SK-N-SH treated with all-trans-retinoic acid at 6 μM for 48 hours (cell line): ENCODE measurements at regions not wholly inside any gene's neighbourhood (a gene's known extent, or its start where the extent isn't known, plus 50 kb on each side); places are given as distances from the start of the nearest gene placed in this dataset.

Experiments used
- ATAC-seq: fragments of 200-7000 bp; cut with Tn5 transposase; 3 replicates; pipeline ENCODE4 v1.9.1; 2020; ENCODE audit warnings: mild to moderate bottlenecking, moderate library complexity
- ARNTL ChIP-seq: fragments of 450-650 bp; formaldehyde crosslinking; IDR thresholded peaks from 2 replicates; pipeline ENCODE4 v1.5.0; 2020; ENCODE audit warnings: low read depth, mild to moderate bottlenecking, moderate library complexity, borderline replicate concordance
- BACH2 ChIP-seq: fragments of 250-450 bp; sonication (Bioruptor Pico); IDR thresholded peaks from 2 replicates; pipeline ENCODE4 v1.9.0; 2021; ENCODE audit warnings: mild to moderate bottlenecking, borderline replicate concordance
- GLIS3 ChIP-seq: fragments of 250-450 bp; sonication (Bioruptor Pico); IDR thresholded peaks from 2 replicates; pipeline ENCODE4 v1.5.0; 2020; ENCODE audit warnings: mild to moderate bottlenecking, moderate library complexity
- ISL1 ChIP-seq: fragments of 250-450 bp; sonication (Bioruptor Pico); IDR thresholded peaks from 2 replicates; pipeline ENCODE4 v2.1.2; 2022; ENCODE audit warnings: mild to moderate bottlenecking, moderate library complexity
- OSR1 ChIP-seq: fragments of 250-450 bp; sonication (Bioruptor Pico); IDR thresholded peaks from 2 replicates; pipeline ENCODE4 v1.8.0; 2022; ENCODE audit warnings: moderate library complexity, mild to moderate bottlenecking, inconsistent platforms
- PPARA ChIP-seq: fragments of 250-450 bp; sonication (Bioruptor Pico); IDR thresholded peaks from 2 replicates; pipeline ENCODE4 v1.5.0; 2020; ENCODE audit warnings: mild to moderate bottlenecking, borderline replicate concordance
- RARB ChIP-seq: fragments of 250-450 bp; sonication (Bioruptor Pico); IDR thresholded peaks from 2 replicates; pipeline ENCODE4 v1.8.0; 2021; ENCODE audit warnings: mild to moderate bottlenecking, moderate library complexity
- TCF4 ChIP-seq: fragments of 250-450 bp; sonication (Bioruptor Pico); IDR thresholded peaks from 2 replicates; pipeline ENCODE4 v1.8.0; 2021; ENCODE audit warnings: mild to moderate bottlenecking, moderate library complexity, borderline replicate concordance
- TOX ChIP-seq: fragments of 250-450 bp; sonication (Bioruptor Pico); IDR thresholded peaks from 2 replicates; pipeline ENCODE4 v1.8.0; 2021; ENCODE audit warnings: mild to moderate bottlenecking, moderate library complexity, borderline replicate concordance
- ZC3H10 ChIP-seq: fragments of 250-450 bp; sonication (Bioruptor Pico); IDR thresholded peaks from 2 replicates; pipeline ENCODE4 v1.5.1; 2021; ENCODE audit warnings: mild to moderate bottlenecking, moderate library complexity
- ZFP3 ChIP-seq: fragments of 250-450 bp; sonication (Bioruptor Pico); IDR thresholded peaks from 2 replicates; pipeline ENCODE4 v1.5.0; 2020; ENCODE audit warnings: mild to moderate bottlenecking, moderate library complexity
- ZFP30 ChIP-seq: fragments of 450-650 bp; formaldehyde crosslinking; IDR thresholded peaks from 2 replicates; pipeline ENCODE4 v1.5.0; 2022; ENCODE audit warnings: mild to moderate bottlenecking, moderate library complexity
- ZNF565 ChIP-seq: fragments of 450-650 bp; formaldehyde crosslinking; conservative IDR thresholded peaks from 2 replicates; pipeline ENCODE4 v1.5.0; 2020; ENCODE audit warnings: low read depth, mild to moderate bottlenecking, moderate library complexity
- ZNF70 ChIP-seq: fragments of 450-650 bp; formaldehyde crosslinking; IDR thresholded peaks from 2 replicates; pipeline ENCODE4 v1.5.0; 2020; ENCODE audit warnings: mild to moderate bottlenecking, moderate library complexity
- ZNF8 ChIP-seq: fragments of 450-650 bp; formaldehyde crosslinking; IDR thresholded peaks from 2 replicates; pipeline ENCODE4 v1.5.0; 2020; ENCODE audit warnings: mild to moderate bottlenecking, moderate library complexity
- TF ChIP-seq, protein P1 (sequence below): fragments of 250-450 bp; sonication (Bioruptor Pico); IDR thresholded peaks from 2 replicates; pipeline ENCODE4 v1.8.0; 2021; ENCODE audit warnings: low read depth, mild to moderate bottlenecking, moderate library complexity, borderline replicate concordance
- TF ChIP-seq, protein P2 (sequence below): fragments of 250-450 bp; sonication (Bioruptor Pico); IDR thresholded peaks from 2 replicates; pipeline ENCODE4 v1.5.1; 2020; ENCODE audit warnings: low read depth, mild to moderate bottlenecking, moderate library complexity
- TF ChIP-seq, protein P3 (sequence below): fragments of 250-450 bp; sonication (Bioruptor Pico); IDR thresholded peaks from 2 replicates; pipeline ENCODE4 v1.5.1; 2021; ENCODE audit warnings: mild to moderate bottlenecking, moderate library complexity
- TF ChIP-seq, protein P4 (sequence below): fragments of 250-450 bp; sonication (Bioruptor Pico); IDR thresholded peaks from 2 replicates; pipeline ENCODE4 v1.5.0; 2020; ENCODE audit warnings: mild to moderate bottlenecking, moderate library complexity
- TF ChIP-seq, protein P5 (sequence below): fragments of 250-450 bp; sonication (Bioruptor Pico); IDR thresholded peaks from 2 replicates; pipeline ENCODE4 v1.8.0; 2020; ENCODE audit warnings: mild to moderate bottlenecking, moderate library complexity, borderline replicate concordance

DNA sequence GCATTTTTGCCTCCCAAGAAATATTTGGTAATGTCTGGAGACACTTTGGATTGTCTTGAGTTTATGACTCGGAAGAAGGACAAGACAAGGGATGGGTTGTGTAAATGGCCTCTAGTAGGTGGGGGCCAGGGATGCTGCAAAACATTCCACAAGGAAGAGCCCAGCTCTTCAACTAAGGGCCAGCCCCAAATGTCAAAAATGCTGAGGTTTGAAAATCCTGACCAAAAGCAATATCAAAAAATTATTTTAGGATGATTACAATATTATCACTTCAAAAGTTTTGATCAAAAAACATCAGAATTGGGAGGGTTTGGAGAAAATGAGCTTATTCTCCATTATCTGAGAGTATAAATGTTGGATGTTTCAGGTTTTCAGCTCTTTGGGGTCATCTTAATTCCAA, 248.9 kb upstream of the SLC24A2 start:
- ATAC-seq, result no peak
- TF ChIP-seq ZNF565 (CRISPR knock-in tag), result no peak
- TF ChIP-seq, protein P1, sequence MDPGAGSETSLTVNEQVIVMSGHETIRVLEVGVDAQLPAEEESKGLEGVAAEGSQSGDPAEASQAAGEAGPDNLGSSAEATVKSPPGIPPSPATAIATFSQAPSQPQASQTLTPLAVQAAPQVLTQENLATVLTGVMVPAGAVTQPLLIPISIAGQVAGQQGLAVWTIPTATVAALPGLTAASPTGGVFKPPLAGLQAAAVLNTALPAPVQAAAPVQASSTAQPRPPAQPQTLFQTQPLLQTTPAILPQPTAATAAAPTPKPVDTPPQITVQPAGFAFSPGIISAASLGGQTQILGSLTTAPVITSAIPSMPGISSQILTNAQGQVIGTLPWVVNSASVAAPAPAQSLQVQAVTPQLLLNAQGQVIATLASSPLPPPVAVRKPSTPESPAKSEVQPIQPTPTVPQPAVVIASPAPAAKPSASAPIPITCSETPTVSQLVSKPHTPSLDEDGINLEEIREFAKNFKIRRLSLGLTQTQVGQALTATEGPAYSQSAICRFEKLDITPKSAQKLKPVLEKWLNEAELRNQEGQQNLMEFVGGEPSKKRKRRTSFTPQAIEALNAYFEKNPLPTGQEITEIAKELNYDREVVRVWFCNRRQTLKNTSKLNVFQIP (CRISPR knock-in tag), result no peak
- TF ChIP-seq, protein P2, sequence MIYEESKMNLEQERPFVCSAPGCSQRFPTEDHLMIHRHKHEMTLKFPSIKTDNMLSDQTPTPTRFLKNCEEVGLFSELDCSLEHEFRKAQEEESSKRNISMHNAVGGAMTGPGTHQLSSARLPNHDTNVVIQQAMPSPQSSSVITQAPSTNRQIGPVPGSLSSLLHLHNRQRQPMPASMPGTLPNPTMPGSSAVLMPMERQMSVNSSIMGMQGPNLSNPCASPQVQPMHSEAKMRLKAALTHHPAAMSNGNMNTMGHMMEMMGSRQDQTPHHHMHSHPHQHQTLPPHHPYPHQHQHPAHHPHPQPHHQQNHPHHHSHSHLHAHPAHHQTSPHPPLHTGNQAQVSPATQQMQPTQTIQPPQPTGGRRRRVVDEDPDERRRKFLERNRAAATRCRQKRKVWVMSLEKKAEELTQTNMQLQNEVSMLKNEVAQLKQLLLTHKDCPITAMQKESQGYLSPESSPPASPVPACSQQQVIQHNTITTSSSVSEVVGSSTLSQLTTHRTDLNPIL (CRISPR knock-in tag), result no peak
- TF ChIP-seq ISL1 (CRISPR knock-in tag), result no peak
- no peak for TF ChIP-seq ARNTL (CRISPR knock-in tag)
- TF ChIP-seq RARB (CRISPR knock-in tag), result no peak
- no peak for TF ChIP-seq ZNF8 (CRISPR knock-in tag)
- TF ChIP-seq, protein P3, sequence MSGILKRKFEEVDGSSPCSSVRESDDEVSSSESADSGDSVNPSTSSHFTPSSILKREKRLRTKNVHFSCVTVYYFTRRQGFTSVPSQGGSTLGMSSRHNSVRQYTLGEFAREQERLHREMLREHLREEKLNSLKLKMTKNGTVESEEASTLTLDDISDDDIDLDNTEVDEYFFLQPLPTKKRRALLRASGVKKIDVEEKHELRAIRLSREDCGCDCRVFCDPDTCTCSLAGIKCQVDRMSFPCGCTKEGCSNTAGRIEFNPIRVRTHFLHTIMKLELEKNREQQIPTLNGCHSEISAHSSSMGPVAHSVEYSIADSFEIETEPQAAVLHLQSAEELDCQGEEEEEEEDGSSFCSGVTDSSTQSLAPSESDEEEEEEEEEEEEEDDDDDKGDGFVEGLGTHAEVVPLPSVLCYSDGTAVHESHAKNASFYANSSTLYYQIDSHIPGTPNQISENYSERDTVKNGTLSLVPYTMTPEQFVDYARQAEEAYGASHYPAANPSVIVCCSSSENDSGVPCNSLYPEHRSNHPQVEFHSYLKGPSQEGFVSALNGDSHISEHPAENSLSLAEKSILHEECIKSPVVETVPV (CRISPR knock-in tag), result no peak
- TF ChIP-seq TCF4, result no peak
- TF ChIP-seq, protein P4, sequence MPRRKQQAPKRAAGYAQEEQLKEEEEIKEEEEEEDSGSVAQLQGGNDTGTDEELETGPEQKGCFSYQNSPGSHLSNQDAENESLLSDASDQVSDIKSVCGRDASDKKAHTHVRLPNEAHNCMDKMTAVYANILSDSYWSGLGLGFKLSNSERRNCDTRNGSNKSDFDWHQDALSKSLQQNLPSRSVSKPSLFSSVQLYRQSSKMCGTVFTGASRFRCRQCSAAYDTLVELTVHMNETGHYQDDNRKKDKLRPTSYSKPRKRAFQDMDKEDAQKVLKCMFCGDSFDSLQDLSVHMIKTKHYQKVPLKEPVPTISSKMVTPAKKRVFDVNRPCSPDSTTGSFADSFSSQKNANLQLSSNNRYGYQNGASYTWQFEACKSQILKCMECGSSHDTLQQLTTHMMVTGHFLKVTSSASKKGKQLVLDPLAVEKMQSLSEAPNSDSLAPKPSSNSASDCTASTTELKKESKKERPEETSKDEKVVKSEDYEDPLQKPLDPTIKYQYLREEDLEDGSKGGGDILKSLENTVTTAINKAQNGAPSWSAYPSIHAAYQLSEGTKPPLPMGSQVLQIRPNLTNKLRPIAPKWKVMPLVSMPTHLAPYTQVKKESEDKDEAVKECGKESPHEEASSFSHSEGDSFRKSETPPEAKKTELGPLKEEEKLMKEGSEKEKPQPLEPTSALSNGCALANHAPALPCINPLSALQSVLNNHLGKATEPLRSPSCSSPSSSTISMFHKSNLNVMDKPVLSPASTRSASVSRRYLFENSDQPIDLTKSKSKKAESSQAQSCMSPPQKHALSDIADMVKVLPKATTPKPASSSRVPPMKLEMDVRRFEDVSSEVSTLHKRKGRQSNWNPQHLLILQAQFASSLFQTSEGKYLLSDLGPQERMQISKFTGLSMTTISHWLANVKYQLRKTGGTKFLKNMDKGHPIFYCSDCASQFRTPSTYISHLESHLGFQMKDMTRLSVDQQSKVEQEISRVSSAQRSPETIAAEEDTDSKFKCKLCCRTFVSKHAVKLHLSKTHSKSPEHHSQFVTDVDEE (CRISPR knock-in tag), result no peak
- TF ChIP-seq PPARA (CRISPR knock-in tag), result no peak
- TF ChIP-seq ZFP3, result no peak
- TF ChIP-seq ZFP30 (CRISPR knock-in tag), result no peak
- no peak for TF ChIP-seq GLIS3 (CRISPR knock-in tag)

DNA sequence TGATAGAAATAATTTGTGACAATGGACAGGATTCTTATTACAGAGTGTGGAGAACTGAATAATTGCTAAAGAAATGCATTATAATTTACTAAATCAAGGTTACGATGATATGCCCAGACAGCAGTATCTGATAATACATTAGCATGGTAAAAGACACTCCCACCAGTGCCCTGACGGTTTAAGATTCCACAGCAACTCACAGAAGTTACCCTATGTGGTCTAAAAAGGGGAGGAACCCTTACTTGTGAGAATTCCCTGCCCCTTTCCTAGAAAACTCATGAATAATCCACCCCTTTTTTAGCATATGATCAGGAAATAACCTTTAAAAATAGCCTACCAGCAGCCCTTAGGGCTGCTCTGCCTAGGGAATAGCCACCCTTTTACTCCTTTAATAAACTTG, 244.7 kb upstream of the SLC24A2 start:
- ATAC-seq, result no peak
- TF ChIP-seq ZNF565 (CRISPR knock-in tag) (no peak), TOX (CRISPR knock-in tag) (no peak), ZC3H10 (no peak), OSR1 (CRISPR knock-in tag) (no peak), ZFP3 (no peak), ZFP30 (CRISPR knock-in tag) (no peak), RARB (CRISPR knock-in tag) (no peak)

DNA sequence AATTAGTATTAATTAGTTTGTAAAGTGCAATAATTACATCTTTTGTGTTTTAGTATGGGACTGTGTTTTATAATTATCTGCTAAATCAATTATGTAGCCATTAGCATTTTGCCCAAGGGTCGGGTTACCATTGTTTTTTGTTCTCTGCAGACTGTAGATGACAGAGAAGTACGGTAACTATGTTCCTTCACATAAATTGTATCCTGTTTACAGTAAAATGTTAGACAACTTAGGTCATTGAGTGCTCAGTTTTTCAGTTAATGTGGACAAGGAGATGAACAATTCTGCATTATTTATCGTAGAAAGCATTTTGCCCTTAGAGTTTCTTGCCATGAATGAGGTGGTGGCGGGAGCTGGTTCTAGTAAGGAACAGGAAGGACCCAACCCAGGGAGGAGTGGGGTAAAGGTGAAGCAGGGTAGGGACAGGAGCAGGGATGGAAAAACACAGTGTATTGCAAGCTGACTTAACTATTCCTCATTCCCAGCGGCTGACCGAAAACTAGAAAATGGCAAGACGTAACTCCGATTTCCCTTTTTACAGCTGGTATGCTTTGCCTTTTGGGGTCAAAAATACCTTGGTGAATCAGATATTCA, 243.7 kb upstream of the SLC24A2 start:
- no peak for ATAC-seq
- TF ChIP-seq ZNF8 (CRISPR knock-in tag), result no peak
- no peak for TF ChIP-seq ISL1 (CRISPR knock-in tag)
- no peak for TF ChIP-seq RARB (CRISPR knock-in tag)
- TF ChIP-seq, protein P4 (CRISPR knock-in tag), result no peak

DNA sequence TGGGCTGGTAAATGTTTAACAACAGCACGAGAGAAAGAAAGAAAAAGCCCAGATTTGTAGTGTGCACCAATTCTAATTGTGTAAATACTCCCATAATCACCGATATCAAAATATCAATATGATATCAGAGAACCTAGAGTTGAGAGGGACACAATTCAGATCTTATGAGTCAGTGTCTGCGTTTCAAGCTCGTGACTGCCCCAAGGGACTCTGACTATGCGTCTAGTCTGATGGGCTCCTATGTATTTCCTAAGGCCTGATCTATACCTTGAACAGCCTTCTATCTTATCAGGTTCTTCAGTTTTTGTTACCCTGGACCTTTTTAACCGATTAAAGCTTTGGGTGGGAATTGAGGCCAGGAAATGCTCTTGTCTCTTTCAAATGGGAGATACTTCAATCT, 243.0 kb upstream of the SLC24A2 start:
- no peak for TF ChIP-seq PPARA (CRISPR knock-in tag)
- no peak for TF ChIP-seq ZFP3
- no peak for TF ChIP-seq ZNF565 (CRISPR knock-in tag)
- no peak for TF ChIP-seq OSR1 (CRISPR knock-in tag)
- TF ChIP-seq, protein P5, sequence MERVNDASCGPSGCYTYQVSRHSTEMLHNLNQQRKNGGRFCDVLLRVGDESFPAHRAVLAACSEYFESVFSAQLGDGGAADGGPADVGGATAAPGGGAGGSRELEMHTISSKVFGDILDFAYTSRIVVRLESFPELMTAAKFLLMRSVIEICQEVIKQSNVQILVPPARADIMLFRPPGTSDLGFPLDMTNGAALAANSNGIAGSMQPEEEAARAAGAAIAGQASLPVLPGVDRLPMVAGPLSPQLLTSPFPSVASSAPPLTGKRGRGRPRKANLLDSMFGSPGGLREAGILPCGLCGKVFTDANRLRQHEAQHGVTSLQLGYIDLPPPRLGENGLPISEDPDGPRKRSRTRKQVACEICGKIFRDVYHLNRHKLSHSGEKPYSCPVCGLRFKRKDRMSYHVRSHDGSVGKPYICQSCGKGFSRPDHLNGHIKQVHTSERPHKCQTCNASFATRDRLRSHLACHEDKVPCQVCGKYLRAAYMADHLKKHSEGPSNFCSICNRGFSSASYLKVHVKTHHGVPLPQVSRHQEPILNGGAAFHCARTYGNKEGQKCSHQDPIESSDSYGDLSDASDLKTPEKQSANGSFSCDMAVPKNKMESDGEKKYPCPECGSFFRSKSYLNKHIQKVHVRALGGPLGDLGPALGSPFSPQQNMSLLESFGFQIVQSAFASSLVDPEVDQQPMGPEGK, result no peak
- no peak for TF ChIP-seq ISL1 (CRISPR knock-in tag)
- TF ChIP-seq BACH2 (CRISPR knock-in tag), result no peak
- no peak for TF ChIP-seq ZNF70 (CRISPR knock-in tag)
- no peak for ATAC-seq
